NCI-H2081 (cell line): ENCODE measurements at regions not wholly inside any gene's neighbourhood (a gene's known extent, or its start where the extent isn't known, plus 50 kb on each side); places are given as distances from the start of the nearest gene placed in this dataset.
"Not testable (repeated sequence)": the region's sequence is repeated elsewhere in the genome, so short reads cannot be mapped to it uniquely, and the experiment has no call there.

Source experiments
- DNase-seq, 2 experiments: peaks; one replicate each; lab custom pipeline; 2025; lab: John Stamatoyannopoulos, UW

GRCh38 chr10:124324451-124324850 is 94.3 kb downstream of the OAT start:
- DNase-seq = no peak

- DNase-seq = no peak
Observed at GRCh38 chr10:124323806-124324205, 94.9 kb downstream of the OAT start.

GRCh38 chr10:124323111-124323725 is 95.5 kb downstream of the OAT start:
- DNase-seq = no peak

GRCh38 chr10:124322191-124322980 is 96.3 kb downstream of the OAT start:
- DNase-seq = no peak

GRCh38 chr10:124321433-124322089 is 97.2 kb downstream of the OAT start:
- no peak for DNase-seq

- no peak for DNase-seq
Observed at GRCh38 chr10:124320778-124321432, 97.8 kb downstream of the OAT start.

GRCh38 chr10:124319926-124320391 is 98.8 kb downstream of the OAT start:
- no peak for DNase-seq

- DNase-seq = not testable (repeated sequence)
Observed at GRCh38 chr10:124319520-124319919, 99.2 kb downstream of the OAT start.

- no peak for DNase-seq
Observed at GRCh38 chr10:124318811-124319210, 99.9 kb downstream of the OAT start.

- no peak for DNase-seq
Observed at GRCh38 chr10:124318076-124318475, 100.6 kb downstream of the OAT start.

GRCh38 chr10:124316326-124316725 is 102.4 kb downstream of the OAT start:
- no peak for DNase-seq

GRCh38 chr10:124315591-124316270 is 103.0 kb downstream of the OAT start:
- DNase-seq = no peak

- DNase-seq = no peak
Observed at GRCh38 chr10:124313374-124313773, 105.3 kb downstream of the OAT start.

GRCh38 chr10:124308811-124309210 is 109.9 kb downstream of the OAT start:
- DNase-seq = no peak

- no peak for DNase-seq
Observed at GRCh38 chr10:124308056-124308645, 110.6 kb downstream of the OAT start.

GRCh38 chr10:124307591-124307990 is 111.1 kb downstream of the OAT start:
- no peak for DNase-seq

- DNase-seq = no peak
Observed at GRCh38 chr10:124306922-124307371, 111.8 kb downstream of the OAT start.

- DNase-seq = no peak
Observed at GRCh38 chr10:124306520-124306919, 112.2 kb downstream of the OAT start.

GRCh38 chr10:124305984-124306383 is 112.7 kb downstream of the OAT start:
- DNase-seq = no peak

- DNase-seq = no peak
Observed at GRCh38 chr10:124305131-124305530, 113.6 kb downstream of the OAT start.

- no peak for DNase-seq
Observed at GRCh38 chr10:124303662-124304418, 114.9 kb downstream of the OAT start.
